ENCODE measurements at regions not wholly inside any gene's neighbourhood (a gene's known extent, or its start where the extent isn't known, plus 50 kb on each side); places are given as distances from the start of the nearest gene placed in this dataset.

- H3K27me3 ChIP-seq, result no peaks in the 10 kb centered on the region
- H3K9me3 ChIP-seq, result no peaks in the 10 kb centered on the region
- H3K4me3 ChIP-seq, result no peak overlapping the region
- no peak overlapping the region for H3K27ac ChIP-seq
- no peaks in the 10 kb centered on the region for H3K36me3 ChIP-seq
- TF ChIP-seq CTCF (IDR thresholded peaks at IDR 0.05) (no peak), POLR2A (IDR thresholded peaks at IDR 0.05) (no peak)
- no peak for DNase-seq
- no peaks in the 10 kb centered on the region for H3K4me1 ChIP-seq
These were observed 187.8 kb upstream of the MEX3C start for GRCh38 chr18:51385270-51385669.

- H3K9me3 ChIP-seq, result no peaks in the 10 kb centered on the region
- no peaks in the 10 kb centered on the region for H3K4me1 ChIP-seq
These were observed 193.2 kb upstream of the MEX3C start for GRCh38 chr18:51390702-51391101.

GRCh38 chr18:51391215-51391614 is 193.7 kb upstream of the MEX3C start:
- Histone ChIP-seq H3K27ac (no peak overlapping the region), H3K4me3 (no peak overlapping the region), H3K4me1 (no peaks in the 10 kb centered on the region), H3K36me3 (no peaks in the 10 kb centered on the region), H3K27me3 (no peaks in the 10 kb centered on the region), H3K9me3 (no peaks in the 10 kb centered on the region)
- no peak for DNase-seq
- TF ChIP-seq CTCF (IDR thresholded peaks at IDR 0.05) (no peak), POLR2A (IDR thresholded peaks at IDR 0.05) (no peak)

More at GRCh38 chr18:51390702-51391101, 193.2 kb upstream of the MEX3C start:
- Histone ChIP-seq H3K27me3 (no peaks in the 10 kb centered on the region), H3K36me3 (no peaks in the 10 kb centered on the region), H3K4me3 (no peak overlapping the region), H3K27ac (no peak overlapping the region)
- TF ChIP-seq POLR2A (IDR thresholded peaks at IDR 0.05) (no peak), CTCF (IDR thresholded peaks at IDR 0.05) (no peak)
- no peak for DNase-seq

- no peak for DNase-seq
- Histone ChIP-seq H3K4me3 (no peak overlapping the region), H3K36me3 (no peaks in the 10 kb centered on the region), H3K9me3 (no peaks in the 10 kb centered on the region), H3K27me3 (no peaks in the 10 kb centered on the region), H3K27ac (no peak overlapping the region), H3K4me1 (no peaks in the 10 kb centered on the region)
- TF ChIP-seq POLR2A (IDR thresholded peaks at IDR 0.05), result no peak
- TF ChIP-seq CTCF (IDR thresholded peaks at IDR 0.05), result no peak
These were observed 194.2 kb upstream of the MEX3C start for GRCh38 chr18:51391731-51392130.

GRCh38 chr18:51397347-51397962 is 200.0 kb upstream of the MEX3C start:
- H3K4me3 ChIP-seq, result no peak overlapping the region
- no peak for DNase-seq
- TF ChIP-seq POLR2A (IDR thresholded peaks at IDR 0.05) (no peak), CTCF (IDR thresholded peaks at IDR 0.05) (no peak)

GRCh38 chr18:51398104-51398503 is 200.6 kb upstream of the MEX3C start:
- no peak overlapping the region for H3K4me3 ChIP-seq
- H3K9me3 ChIP-seq, result no peaks in the 10 kb centered on the region
- no peak for DNase-seq
- no peaks in the 10 kb centered on the region for H3K4me1 ChIP-seq
- no peaks in the 10 kb centered on the region for H3K27me3 ChIP-seq
- H3K27ac ChIP-seq, result no peak overlapping the region
- H3K36me3 ChIP-seq, result no peaks in the 10 kb centered on the region
- TF ChIP-seq POLR2A (IDR thresholded peaks at IDR 0.05), result no peak
- no peak for TF ChIP-seq CTCF (IDR thresholded peaks at IDR 0.05)

More at GRCh38 chr18:51397347-51397962, 200.0 kb upstream of the MEX3C start:
- H3K27ac ChIP-seq, result no peak overlapping the region
- no peaks in the 10 kb centered on the region for H3K36me3 ChIP-seq
- H3K4me1 ChIP-seq, result no peaks in the 10 kb centered on the region
- H3K9me3 ChIP-seq, result no peaks in the 10 kb centered on the region
- no peaks in the 10 kb centered on the region for H3K27me3 ChIP-seq
